Mucosa of stomach (tissue), 1 donor: ENCODE measurements at regions not wholly inside any gene's neighbourhood (a gene's known extent, or its start where the extent isn't known, plus 50 kb on each side); places are given as distances from the start of the nearest gene placed in this dataset.

ENCODE experiments used
- H3K27me3 ChIP-seq: one replicate; pipeline ENCODE4 v1.7.0; 2013; ENCODE audit warnings: mild to moderate bottlenecking, low read length; ENCODE audit not compliant: control insufficient read depth, insufficient read depth
- H3K36me3 ChIP-seq: one replicate; pipeline ENCODE4 v1.7.0; 2013; ENCODE audit warnings: low read length; ENCODE audit not compliant: control insufficient read depth, insufficient read depth
- H3K4me1 ChIP-seq: one replicate; pipeline ENCODE4 v1.7.0; 2013; ENCODE audit warnings: mild to moderate bottlenecking, low read length; ENCODE audit not compliant: control insufficient read depth, insufficient read depth
- H3K4me3 ChIP-seq: one replicate; pipeline ENCODE4 v1.7.0; 2013; ENCODE audit warnings: low read length
- H3K9ac ChIP-seq: one replicate; pipeline ENCODE4 v1.7.0; 2013; ENCODE audit warnings: mild to moderate bottlenecking, low read length, moderate library complexity
- H3K9me3 ChIP-seq: one replicate; pipeline ENCODE4 v1.7.0; 2013; ENCODE audit warnings: mild to moderate bottlenecking, low read length, moderate library complexity; ENCODE audit not compliant: control insufficient read depth
- donor health status: Pancreatic carcinoma.

GRCh38 chr12:127260531-127260930 is 1006.4 kb upstream of the TMEM132C start:
- no peaks in the 10 kb centered on the region for H3K9me3 ChIP-seq
- H3K36me3 ChIP-seq = no peaks in the 10 kb centered on the region
- H3K9ac ChIP-seq = no peak overlapping the region
- no peaks in the 10 kb centered on the region for H3K27me3 ChIP-seq
- no peaks in the 10 kb centered on the region for H3K4me1 ChIP-seq
- no peak overlapping the region for H3K4me3 ChIP-seq

- Histone ChIP-seq H3K4me3 (no peak overlapping the region), H3K36me3 (no peaks in the 10 kb centered on the region), H3K4me1 (no peaks in the 10 kb centered on the region), H3K9ac (no peak overlapping the region), H3K9me3 (no peaks in the 10 kb centered on the region), H3K27me3 (no peaks in the 10 kb centered on the region)
Measured at GRCh38 chr12:127260999-127261398, 1006.0 kb upstream of the TMEM132C start.

GRCh38 chr12:127262615-127263014 is 1004.4 kb upstream of the TMEM132C start:
- H3K36me3 ChIP-seq = no peaks in the 10 kb centered on the region
- H3K4me1 ChIP-seq = no peaks in the 10 kb centered on the region

GRCh38 chr12:127263621-127264020 is 1003.3 kb upstream of the TMEM132C start:
- H3K4me1 ChIP-seq = no peaks in the 10 kb centered on the region
- no peak overlapping the region for H3K4me3 ChIP-seq
- no peaks in the 10 kb centered on the region for H3K36me3 ChIP-seq
- no peak overlapping the region for H3K9ac ChIP-seq
- H3K27me3 ChIP-seq = no peaks in the 10 kb centered on the region
- no peaks in the 10 kb centered on the region for H3K9me3 ChIP-seq

More at GRCh38 chr12:127262615-127263014, 1004.4 kb upstream of the TMEM132C start:
- Histone ChIP-seq H3K4me3 (no peak overlapping the region), H3K9ac (no peak overlapping the region), H3K9me3 (no peaks in the 10 kb centered on the region), H3K27me3 (no peaks in the 10 kb centered on the region)

- Histone ChIP-seq H3K36me3 (no peaks in the 10 kb centered on the region), H3K9ac (no peak overlapping the region), H3K27me3 (no peaks in the 10 kb centered on the region), H3K9me3 (no peaks in the 10 kb centered on the region), H3K4me1 (no peaks in the 10 kb centered on the region), H3K4me3 (no peak overlapping the region)
Measured at GRCh38 chr12:127267128-127267527, 999.8 kb upstream of the TMEM132C start.

GRCh38 chr12:127268213-127268612 is 998.8 kb upstream of the TMEM132C start:
- Histone ChIP-seq H3K27me3 (no peaks in the 10 kb centered on the region), H3K9me3 (no peaks in the 10 kb centered on the region), H3K4me3 (no peak overlapping the region), H3K4me1 (no peaks in the 10 kb centered on the region), H3K9ac (no peak overlapping the region), H3K36me3 (no peaks in the 10 kb centered on the region)

- H3K4me3 ChIP-seq = no peak overlapping the region
- H3K4me1 ChIP-seq = no peaks in the 10 kb centered on the region
- H3K9me3 ChIP-seq = no peaks in the 10 kb centered on the region
- no peaks in the 10 kb centered on the region for H3K36me3 ChIP-seq
- no peak overlapping the region for H3K9ac ChIP-seq
- no peaks in the 10 kb centered on the region for H3K27me3 ChIP-seq
Measured at GRCh38 chr12:127268706-127269425, 998.1 kb upstream of the TMEM132C start.

- H3K4me1 ChIP-seq = no peaks in the 10 kb centered on the region
- H3K9ac ChIP-seq = no peak overlapping the region
- H3K27me3 ChIP-seq = no peaks in the 10 kb centered on the region
- no peaks in the 10 kb centered on the region for H3K36me3 ChIP-seq
- H3K9me3 ChIP-seq = no peaks in the 10 kb centered on the region
- no peak overlapping the region for H3K4me3 ChIP-seq
Measured at GRCh38 chr12:127270193-127270592, 996.8 kb upstream of the TMEM132C start.

- no peaks in the 10 kb centered on the region for H3K36me3 ChIP-seq
- H3K4me1 ChIP-seq = no peaks in the 10 kb centered on the region
- no peaks in the 10 kb centered on the region for H3K27me3 ChIP-seq
- H3K4me3 ChIP-seq = no peak overlapping the region
- no peaks in the 10 kb centered on the region for H3K9me3 ChIP-seq
- no peak overlapping the region for H3K9ac ChIP-seq
Measured at GRCh38 chr12:127271776-127272175, 995.2 kb upstream of the TMEM132C start.

- Histone ChIP-seq H3K9ac (no peak overlapping the region), H3K9me3 (no peaks in the 10 kb centered on the region)
Measured at GRCh38 chr12:127272864-127273263, 994.1 kb upstream of the TMEM132C start.

GRCh38 chr12:127273626-127274025 is 993.3 kb upstream of the TMEM132C start:
- Histone ChIP-seq H3K27me3 (no peaks in the 10 kb centered on the region), H3K9ac (no peak overlapping the region), H3K36me3 (no peaks in the 10 kb centered on the region), H3K4me3 (no peak overlapping the region), H3K9me3 (no peaks in the 10 kb centered on the region), H3K4me1 (no peaks in the 10 kb centered on the region)

More at GRCh38 chr12:127272864-127273263, 994.1 kb upstream of the TMEM132C start:
- Histone ChIP-seq H3K4me3 (no peak overlapping the region), H3K4me1 (no peaks in the 10 kb centered on the region), H3K36me3 (no peaks in the 10 kb centered on the region), H3K27me3 (no peaks in the 10 kb centered on the region)

GRCh38 chr12:127275416-127275815 is 991.6 kb upstream of the TMEM132C start:
- Histone ChIP-seq H3K4me1 (no peaks in the 10 kb centered on the region), H3K9me3 (no peaks in the 10 kb centered on the region), H3K36me3 (no peaks in the 10 kb centered on the region), H3K9ac (no peak overlapping the region), H3K27me3 (no peaks in the 10 kb centered on the region), H3K4me3 (no peak overlapping the region)

GRCh38 chr12:127277882-127278281 is 989.1 kb upstream of the TMEM132C start:
- Histone ChIP-seq H3K4me1 (no peaks in the 10 kb centered on the region), H3K36me3 (no peaks in the 10 kb centered on the region), H3K9me3 (no peaks in the 10 kb centered on the region), H3K27me3 (no peaks in the 10 kb centered on the region), H3K9ac (no peak overlapping the region), H3K4me3 (no peak overlapping the region)
